ENCODE measurements at regions not wholly inside any gene's neighbourhood (a gene's known extent, or its start where the extent isn't known, plus 50 kb on each side); places are given as distances from the start of the nearest gene placed in this dataset.

GRCh38 chr7:68417659-68418058 is 1180.6 kb upstream of the AUTS2 start:
- TF ChIP-seq, protein P1, sequence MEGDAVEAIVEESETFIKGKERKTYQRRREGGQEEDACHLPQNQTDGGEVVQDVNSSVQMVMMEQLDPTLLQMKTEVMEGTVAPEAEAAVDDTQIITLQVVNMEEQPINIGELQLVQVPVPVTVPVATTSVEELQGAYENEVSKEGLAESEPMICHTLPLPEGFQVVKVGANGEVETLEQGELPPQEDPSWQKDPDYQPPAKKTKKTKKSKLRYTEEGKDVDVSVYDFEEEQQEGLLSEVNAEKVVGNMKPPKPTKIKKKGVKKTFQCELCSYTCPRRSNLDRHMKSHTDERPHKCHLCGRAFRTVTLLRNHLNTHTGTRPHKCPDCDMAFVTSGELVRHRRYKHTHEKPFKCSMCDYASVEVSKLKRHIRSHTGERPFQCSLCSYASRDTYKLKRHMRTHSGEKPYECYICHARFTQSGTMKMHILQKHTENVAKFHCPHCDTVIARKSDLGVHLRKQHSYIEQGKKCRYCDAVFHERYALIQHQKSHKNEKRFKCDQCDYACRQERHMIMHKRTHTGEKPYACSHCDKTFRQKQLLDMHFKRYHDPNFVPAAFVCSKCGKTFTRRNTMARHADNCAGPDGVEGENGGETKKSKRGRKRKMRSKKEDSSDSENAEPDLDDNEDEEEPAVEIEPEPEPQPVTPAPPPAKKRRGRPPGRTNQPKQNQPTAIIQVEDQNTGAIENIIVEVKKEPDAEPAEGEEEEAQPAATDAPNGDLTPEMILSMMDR (IDR thresholded peaks at IDR 0.05), result no peak
- no peak for TF ChIP-seq POLR2A (IDR thresholded peaks at IDR 0.05; ENCODE audit: low read depth)

All from esophagus muscularis mucosa (tissue), 3 donors.